HepG2 (cell line): ENCODE measurements at regions not wholly inside any gene's neighbourhood (a gene's known extent, or its start where the extent isn't known, plus 50 kb on each side); places are given as distances from the start of the nearest gene placed in this dataset.

Source experiments
- ATAC-seq: fragments of 200-7000 bp; cut with Tn5 transposase; 3 replicates; pipeline ENCODE4 v1.9.1; 2020; ENCODE audit warnings: mild to moderate bottlenecking, moderate library complexity
- BruUV-seq: library from RNA; stranded (reverse); fragments of 400-500 nt; replicated peaks from 2 replicates; lab custom pipeline; 2021; lab: Mats Ljungman, UMichigan
- CTCF ChIA-PET: fragments of 300-600 bp; formaldehyde crosslinking; extraction: SDS; loops from one replicate; lab custom pipeline; 2021; ENCODE audit warnings: low total read pairs, inconsistent platforms, low intra/inter-chr PET ratio; lab: Yijun Ruan, JAX
- POLR2A ChIA-PET: fragments of 350-600 bp; sonication (Branson Sonifier 250); formaldehyde crosslinking; loops from one replicate; lab custom pipeline; 2020; ENCODE audit warnings: antibody characterized with exemption, inconsistent platforms; lab: Yijun Ruan, JAX
- DNase-seq: peaks from one replicate; pipeline ENCODE4 v3.0.0-alpha.2; 2015; ENCODE audit warnings: low spot score
- FAIRE-seq: peaks from 3 replicates; lab custom pipeline; 2011; peaks lifted over from hg19 to GRCh38; lab: Jason Lieb, UNC
- H2AFZ ChIP-seq: one replicate; pipeline ENCODE4 v1.6.1; 2011; ENCODE audit warnings: low read length, inconsistent platforms
- H3K27ac ChIP-seq: fragments of 300-600 bp; 3 replicates; pipeline ENCODE4 v1.8.0; 2011; ENCODE audit warnings: mixed run types, mild to moderate bottlenecking, mixed read lengths, low read length, inconsistent platforms; ENCODE audit not compliant: insufficient read depth; ENCODE audit errors: extremely low read length
- H3K27me3 ChIP-seq, 2 experiments: fragments of 200-600 bp in 1 of 2; 2 replicates in 1 of 2; 3 replicates in 1 of 2; pipeline versions ENCODE4 v1.6.0 to v1.8.0; 2011; ENCODE audit warnings: low read length in 2 of 2, mild to moderate bottlenecking in 2 of 2, moderate library complexity in 2 of 2, inconsistent platforms in 1 of 2; ENCODE audit not compliant: insufficient read depth in 2 of 2, control insufficient read depth in 1 of 2
- H3K36me3 ChIP-seq, 2 experiments: fragments of 200-600 bp in 1 of 2; replicated peaks in 1 of 2; 2 replicates in 1 of 2; 3 replicates in 1 of 2; pipeline versions ENCODE4 v1.5.1 to v1.8.0; 2011; ENCODE audit warnings: low read length in 2 of 2, inconsistent platforms in 1 of 2; ENCODE audit not compliant: insufficient read depth in 2 of 2, control insufficient read depth in 1 of 2
- H3K4me1 ChIP-seq: 2 replicates; pipeline ENCODE4 v1.5.1; 2012; ENCODE audit warnings: low read length, inconsistent platforms; ENCODE audit not compliant: insufficient read depth
- H3K4me2 ChIP-seq: 2 replicates; pipeline ENCODE4 v1.6.0; 2011; ENCODE audit warnings: low read depth, low read length, inconsistent platforms
- H3K4me3 ChIP-seq, 3 experiments: fragments of 200-600 bp in 1 of 3; sonication (generic), shearing (Covaris generic) in 1 of 3; replicated peaks in 1 of 3; 2 replicates each; pipeline ENCODE4 v1.5.1; 2011 to 2016; ENCODE audit warnings: low read length in 3 of 3, inconsistent platforms in 2 of 3, low read depth in 2 of 3, mild to moderate bottlenecking in 2 of 3, control low read depth in 1 of 3, mixed read lengths in 1 of 3; ENCODE audit not compliant: insufficient read depth in 1 of 3
- H3K79me2 ChIP-seq: one replicate; pipeline ENCODE4 v1.6.1; 2011; ENCODE audit warnings: low read length, inconsistent platforms; ENCODE audit not compliant: insufficient read depth
- H3K9ac ChIP-seq: 2 replicates; pipeline ENCODE4 v1.6.0; 2011; ENCODE audit warnings: mild to moderate bottlenecking, low read depth, low read length, inconsistent platforms; ENCODE audit not compliant: insufficient read depth
- H3K9me3 ChIP-seq: 2 replicates; pipeline ENCODE4 v1.5.1; 2012; ENCODE audit warnings: mild to moderate bottlenecking, low read length
- H4K20me1 ChIP-seq: 2 replicates; pipeline ENCODE4 v1.6.0; 2011; ENCODE audit warnings: inconsistent platforms, mild to moderate bottlenecking, low read length, moderate library complexity; ENCODE audit not compliant: insufficient read depth
- ATF2 ChIP-seq: sonication (generic); formaldehyde crosslinking; IDR thresholded peaks from 2 replicates; pipeline ENCODE4 v1.4.0; 2020; ENCODE audit warnings: missing genetic modification reagents
- BCLAF1 ChIP-seq: fragments of 450-650 bp; IDR thresholded peaks from 2 replicates; pipeline ENCODE4 v1.6.1; 2017; ENCODE audit warnings: mild to moderate bottlenecking
- MLXIP ChIP-seq: sonication (generic); formaldehyde crosslinking; IDR thresholded peaks from 2 replicates; pipeline ENCODE4 v1.9.0; 2021; ENCODE audit warnings: missing genetic modification reagents, borderline replicate concordance
- RELA ChIP-seq: sonication (generic); formaldehyde crosslinking; IDR thresholded peaks from 2 replicates; pipeline ENCODE4 v1.4.0; 2020; ENCODE audit warnings: missing genetic modification reagents
- WGBS: methylation state at CpG from one replicate; pipeline ENCODE4 v1.1.6; 2017; ENCODE audit warnings: low lambda C conversion rate; 5-methylcytosine and 5-hydroxymethylcytosine counted together
- in situ Hi-C: cut with HindIII; loops from 2 replicates; pipeline ENCODE4 v1.10.0; 2017; ENCODE audit warnings: low pct_unique_long_range_greater_than_20kb; ENCODE audit not compliant: extremely low pct_ligation_motif_present
- intact Hi-C: fragments of 100-400 bp; cut with micrococcal nuclease; formaldehyde crosslinking; loops from one replicate; pipeline ENCODE4 v1.10.0; 2022; ENCODE audit not compliant: unreplicated experiment

- no peak for TF ChIP-seq MLXIP (CRISPR knock-in tag)
- TF ChIP-seq ATF2 (CRISPR knock-in tag): no peak
These were observed 406.6 kb upstream of the TMPRSS15 start (continued) for GRCh38 chr21:18810136-18810535.

- Histone ChIP-seq H4K20me1 (no peaks in the 10 kb centered on the region), H3K27ac (no peak overlapping the region), H3K9ac (no peak overlapping the region), H2AFZ (no peak overlapping the region), H3K4me2 (no peak overlapping the region), H3K36me3 (no peaks in the 10 kb centered on the region), H3K4me3 (no peak overlapping the region), H3K27me3 (no peaks in the 10 kb centered on the region; a peak in 1 of 5 replicates), H3K9me3 (peaks cover 97% of the 10 kb centered on the region), H3K4me1 (no peaks in the 10 kb centered on the region), H3K79me2 (no peaks in the 10 kb centered on the region)
- intact Hi-C loops (no loop called here), in situ Hi-C loops (no loop called here)
- BruUV-seq: no TSS peak
- TF ChIP-seq RELA (no peak), BCLAF1 (no peak)
- ChIA-PET CTCF (no interaction called here), POLR2A (no interaction called here)
- DNase-seq (no peak), ATAC-seq (no peak), FAIRE-seq (no peak)
- 6% methylated on average over 5 of the region's 5 CpGs for WGBS
These were observed 408.7 kb upstream of the TMPRSS15 start for GRCh38 chr21:18812308-18812707.
